Psoas muscle (tissue), 7 donors: ENCODE measurements at regions not wholly inside any gene's neighbourhood (a gene's known extent, or its start where the extent isn't known, plus 50 kb on each side); places are given as distances from the start of the nearest gene placed in this dataset.
"Not testable (repeated sequence)": the region's sequence is repeated elsewhere in the genome, so short reads cannot be mapped to it uniquely, and the experiment has no call there.

ENCODE experiments used
- ATAC-seq, 4 donors: fragments of 200-7000 bp; cut with Tn5 transposase; one replicate each; pipeline ENCODE4 v1.9.1; 2020; ENCODE audit warnings: moderate library complexity in 3 of 4, mild to moderate bottlenecking in 2 of 4
- DNase-seq, 2 donors: peaks; one replicate each; pipeline ENCODE4 v3.0.0-alpha.2; 2020
- H3K27ac ChIP-seq: fragments of 200-600 bp; one replicate; pipeline ENCODE4 v1.8.0; 2022
- H3K27me3 ChIP-seq, 3 donors: fragments of 200-600 bp in 1 of 3; one replicate each; pipeline versions ENCODE4 v1.6.1 to v1.8.0; 2013 to 2022; ENCODE audit warnings: low read length in 2 of 3, mild to moderate bottlenecking in 2 of 3, moderate library complexity in 1 of 3; ENCODE audit not compliant: insufficient read depth in 3 of 3
- H3K36me3 ChIP-seq, 2 donors: fragments of 200-600 bp in 1 of 2; one replicate each; pipeline versions ENCODE4 v1.6.1 to v1.8.0; 2013 to 2022; ENCODE audit warnings: low read depth in 1 of 2, mild to moderate bottlenecking in 1 of 2, moderate library complexity in 1 of 2; ENCODE audit not compliant: insufficient read depth in 1 of 2
- H3K4me1 ChIP-seq: fragments of 200-600 bp; one replicate; pipeline ENCODE4 v1.8.0; 2022
- H3K4me3 ChIP-seq: fragments of 200-600 bp; one replicate; pipeline ENCODE4 v1.8.0; 2022; ENCODE audit warnings: mild to moderate bottlenecking
- H3K9me3 ChIP-seq: fragments of 200-600 bp; one replicate; pipeline ENCODE4 v1.8.0; 2022
- WGBS, 3 donors: extraction: QIAGEN DNeasy Blood & Tissue Kit; methylation state at CpG; one replicate each; pipeline versions ENCODE4 v1.1.6 to v1.1.7; 2013; 5-methylcytosine and 5-hydroxymethylcytosine counted together
- intact Hi-C, 2 donors: fragments of 100-400 bp; cut with DNase I; formaldehyde crosslinking; loops; one replicate each; pipeline versions ENCODE4 v1.11.0 to v1.14.2; 2022
- donor health status: healthy with polysubstance abuse.
- donor health status: DM: no; HTN: no; CAD: no; lungs with moderate emphysema.
- donor health status: Bipolar disorder and iron deficiency.
- donor health status: healthy.
- donor health status: DM: yes; HTN: yes; CAD: no.
- donor health status: DM: no; HTN: no; CAD: no.
- donor health status: DM: yes; HTN: yes; CAD: no.

- H3K9me3 ChIP-seq, H3K4me1 ChIP-seq, H3K4me3 ChIP-seq, H3K27me3 ChIP-seq, intact Hi-C loops, H3K36me3 ChIP-seq: not testable (repeated sequence)
- WGBS, 3 donors: 56 to 61% (median 58%) methylated on average over 10 to 11 of the region's 15 CpGs
- peak in 1 of 2 donors; percentile 12 for DNase-seq
- H3K27ac ChIP-seq: peak overlapping the region; percentile 60
- ATAC-seq: peak; percentile 21 to 78 (median 50)
Observed at GRCh38 chr1:85520826-85521820, 56.2 kb upstream of the DDAH1 start.

- H3K9me3 ChIP-seq, DNase-seq, H3K36me3 ChIP-seq, ATAC-seq, H3K27me3 ChIP-seq, intact Hi-C loops, H3K4me3 ChIP-seq, H3K27ac ChIP-seq: not testable (repeated sequence)
- H3K4me1 ChIP-seq: peaks cover 16% of the 10 kb centered on the region
Observed at GRCh38 chr1:85522458-85522857, 57.5 kb upstream of the DDAH1 start.

GRCh38 chr1:85523061-85523460, 57.5 kb upstream of the CCN1 start:
- intact Hi-C loops, ATAC-seq: not testable (repeated sequence)
- WGBS, 3 donors: 92 to 99% (median 94%) methylated on average over 3 of the region's 4 CpGs

GRCh38 chr1:85524281-85524886, 56.2 kb upstream of the CCN1 start:
- H3K9me3 ChIP-seq, ATAC-seq, intact Hi-C loops, DNase-seq, H3K4me3 ChIP-seq, H3K36me3 ChIP-seq, H3K27me3 ChIP-seq: not testable (repeated sequence)
- peaks cover 16% of the 10 kb centered on the region for H3K4me1 ChIP-seq
- WGBS, 3 donors: 58 to 86% (median 62%) methylated on average over 2 to 3 of the region's 3 CpGs
- peak overlapping the region; percentile 91 for H3K27ac ChIP-seq

More at GRCh38 chr1:85523061-85523460, 57.5 kb upstream of the CCN1 start:
- not testable (repeated sequence) for H3K4me3 ChIP-seq, H3K36me3 ChIP-seq, H3K27me3 ChIP-seq, H3K9me3 ChIP-seq, H3K27ac ChIP-seq, DNase-seq
- peaks cover 16% of the 10 kb centered on the region for H3K4me1 ChIP-seq

GRCh38 chr1:85525591-85525991, 55.0 kb upstream of the CCN1 start:
- 40 to 45% (median 42%) methylated on average over 2 to 3 of the region's 3 CpGs for WGBS, 3 donors
- H3K4me3 ChIP-seq, DNase-seq, H3K36me3 ChIP-seq, intact Hi-C loops, H3K9me3 ChIP-seq, H3K27me3 ChIP-seq: not testable (repeated sequence)
- H3K27ac ChIP-seq: peak overlapping the region; percentile 91
- H3K4me1 ChIP-seq: peaks cover 16% of the 10 kb centered on the region
- peak; percentile 85 to 96 (median 92) for ATAC-seq

GRCh38 chr1:85526216-85526615, 54.3 kb upstream of the CCN1 start:
- H3K9me3 ChIP-seq, DNase-seq, H3K36me3 ChIP-seq, intact Hi-C loops, H3K27me3 ChIP-seq, H3K4me3 ChIP-seq: not testable (repeated sequence)
- peak overlapping the region; percentile 91 for H3K27ac ChIP-seq
- peaks cover 16% of the 10 kb centered on the region for H3K4me1 ChIP-seq
- WGBS, 3 donors: 60 to 83% (median 66%) methylated on average over 3 of the region's 3 CpGs
- ATAC-seq: peak; percentile 73 to 84 (median 76)

GRCh38 chr1:85527145-85527544, 53.4 kb upstream of the CCN1 start:
- H3K4me3 ChIP-seq, H3K9me3 ChIP-seq, H3K27me3 ChIP-seq, H3K36me3 ChIP-seq, intact Hi-C loops: not testable (repeated sequence)
- peak in 1 of 4 donors; percentile 29 for ATAC-seq
- peaks cover 16% of the 10 kb centered on the region for H3K4me1 ChIP-seq
- peak; percentile 54 to 63 for DNase-seq
- WGBS, 3 donors: 12 to 22% (median 19%) methylated on average over 4 of the region's 4 CpGs
- peak overlapping the region; percentile 71 for H3K27ac ChIP-seq
